ENCODE measurements at regions not wholly inside any gene's neighbourhood (a gene's known extent, or its start where the extent isn't known, plus 50 kb on each side); places are given as distances from the start of the nearest gene placed in this dataset.

GRCh38 chrX:6694221-6694620 is 159.3 kb upstream of the VCX3A start:
- TF ChIP-seq MAX (IDR thresholded peaks at IDR 0.05) (no peak), REST (IDR thresholded peaks at IDR 0.05; ENCODE audit: low read depth) (no peak), RAD21 (IDR thresholded peaks at IDR 0.05; ENCODE audit: low read depth) (no peak), EP300 (IDR thresholded peaks at IDR 0.05; ENCODE audit: borderline replicate concordance) (no peak)
